ENCODE measurements at regions not wholly inside any gene's neighbourhood (a gene's known extent, or its start where the extent isn't known, plus 50 kb on each side); places are given as distances from the start of the nearest gene placed in this dataset.

DNA sequence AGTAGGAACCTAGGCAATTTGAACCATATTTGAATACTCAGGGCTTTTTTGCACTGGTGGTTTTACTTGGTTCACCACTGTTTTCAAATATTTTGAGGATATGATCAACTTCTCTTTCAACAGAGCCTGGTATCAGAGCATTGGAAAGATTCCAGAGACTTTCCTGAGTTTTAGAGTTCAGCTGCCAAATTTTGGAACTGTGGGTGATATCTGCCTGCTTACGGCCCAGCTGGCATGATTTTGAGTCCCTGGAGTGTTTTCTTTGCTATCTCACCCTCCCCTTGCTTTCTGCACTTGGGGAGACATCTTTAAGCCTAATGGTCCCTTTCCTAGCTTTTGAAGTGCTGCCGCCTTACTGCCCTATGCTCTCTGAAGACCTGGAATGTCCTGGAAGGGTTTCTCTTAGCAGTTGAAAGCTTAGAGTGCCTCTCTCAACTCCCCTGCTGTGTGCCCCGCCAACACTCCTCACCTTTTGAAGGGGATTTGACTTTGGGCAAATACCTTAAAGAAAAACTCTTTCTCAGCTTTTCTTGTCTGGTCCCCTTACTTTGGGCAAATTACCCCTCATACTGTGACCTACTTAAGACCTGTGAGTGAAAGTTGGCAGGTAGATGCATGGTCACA lies 539.1 kb downstream of the MFSD1 start:
- no peak overlapping the region for H3K4me2 ChIP-seq (ENCODE audit: low read length)
- no peaks in the 10 kb centered on the region for H4K20me1 ChIP-seq (ENCODE audit: insufficient read depth, low read length)
- BruUV-seq (replicated peaks) = no TSS peak
- H3K79me2 ChIP-seq (ENCODE audit: insufficient read depth, low read depth, low read length) = no peaks in the 10 kb centered on the region
- ChIA-PET CTCF (ENCODE audit: unreplicated experiment) (no interaction called here), POLR2A (no interaction called here)
- no peaks in the 10 kb centered on the region for H3K4me1 ChIP-seq (ENCODE audit: insufficient read depth, low read length, poor library complexity, severe bottlenecking)
- TF ChIP-seq, protein P1, sequence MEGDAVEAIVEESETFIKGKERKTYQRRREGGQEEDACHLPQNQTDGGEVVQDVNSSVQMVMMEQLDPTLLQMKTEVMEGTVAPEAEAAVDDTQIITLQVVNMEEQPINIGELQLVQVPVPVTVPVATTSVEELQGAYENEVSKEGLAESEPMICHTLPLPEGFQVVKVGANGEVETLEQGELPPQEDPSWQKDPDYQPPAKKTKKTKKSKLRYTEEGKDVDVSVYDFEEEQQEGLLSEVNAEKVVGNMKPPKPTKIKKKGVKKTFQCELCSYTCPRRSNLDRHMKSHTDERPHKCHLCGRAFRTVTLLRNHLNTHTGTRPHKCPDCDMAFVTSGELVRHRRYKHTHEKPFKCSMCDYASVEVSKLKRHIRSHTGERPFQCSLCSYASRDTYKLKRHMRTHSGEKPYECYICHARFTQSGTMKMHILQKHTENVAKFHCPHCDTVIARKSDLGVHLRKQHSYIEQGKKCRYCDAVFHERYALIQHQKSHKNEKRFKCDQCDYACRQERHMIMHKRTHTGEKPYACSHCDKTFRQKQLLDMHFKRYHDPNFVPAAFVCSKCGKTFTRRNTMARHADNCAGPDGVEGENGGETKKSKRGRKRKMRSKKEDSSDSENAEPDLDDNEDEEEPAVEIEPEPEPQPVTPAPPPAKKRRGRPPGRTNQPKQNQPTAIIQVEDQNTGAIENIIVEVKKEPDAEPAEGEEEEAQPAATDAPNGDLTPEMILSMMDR (conservative IDR thresholded peaks at IDR 0.05; ENCODE audit: low read length) = no peak
- TF ChIP-seq EZH2phosphoT487 (IDR thresholded peaks at IDR 0.05; ENCODE audit: borderline replicate concordance, low read depth, low read length) = no peak
- no peak for DNase-seq (ENCODE audit: low spot score)
- intact Hi-C loops (cut with micrococcal nuclease; ENCODE audit: unreplicated experiment) = no loop called here
- H3K9me2 ChIP-seq (ENCODE audit: insufficient read depth, low read length) = no peaks in the 10 kb centered on the region
- H3K36me3 ChIP-seq (ENCODE audit: insufficient read depth, low read length) = no peaks in the 10 kb centered on the region
- no peak overlapping the region for H2AFZ ChIP-seq (ENCODE audit: low read length)
- no peak overlapping the region for H3K4me3 ChIP-seq (ENCODE audit: low read depth, low read length, poor library complexity, severe bottlenecking)
- H3K9me3 ChIP-seq (ENCODE audit: low read length) = no peaks in the 10 kb centered on the region
- H3K27ac ChIP-seq (ENCODE audit: low read depth, low read length, poor library complexity, severe bottlenecking) = no peak overlapping the region

DNA sequence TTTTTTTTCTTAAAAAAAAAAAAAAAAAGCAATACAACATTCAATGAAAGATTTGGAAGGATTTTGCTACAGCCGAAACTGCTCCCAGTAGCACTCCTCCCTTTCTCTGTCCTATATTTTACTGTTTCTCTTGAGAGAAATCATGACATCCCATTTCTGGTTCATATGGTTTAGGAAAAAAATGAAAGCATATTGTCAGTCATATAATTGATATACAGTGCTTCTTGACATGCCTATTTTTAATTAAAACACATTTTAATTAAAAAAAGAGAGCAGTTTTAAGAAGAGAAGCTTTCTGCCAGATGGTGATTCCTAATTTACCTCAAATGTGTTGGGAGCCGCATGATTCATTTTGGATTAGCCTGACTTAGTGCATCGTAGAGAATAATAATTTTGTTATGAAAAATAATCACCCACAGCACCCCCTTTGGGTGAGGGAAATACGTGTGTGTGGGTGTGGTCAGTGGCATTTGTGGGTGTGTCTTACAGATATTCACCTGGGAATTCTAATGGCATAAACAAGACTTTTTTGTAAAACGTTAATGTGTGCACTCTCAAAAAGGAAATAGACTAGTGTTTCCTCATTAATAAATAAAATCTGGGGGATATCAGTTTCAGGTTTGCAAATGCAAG lies 544.5 kb downstream of the MFSD1 start:
- H3K4me3 ChIP-seq (ENCODE audit: low read depth, low read length, poor library complexity, severe bottlenecking) = no peak overlapping the region
- no peaks in the 10 kb centered on the region for H3K36me3 ChIP-seq (ENCODE audit: insufficient read depth, low read length)
- TF ChIP-seq EZH2phosphoT487 (IDR thresholded peaks at IDR 0.05; ENCODE audit: borderline replicate concordance, low read depth, low read length) = no peak
- TF ChIP-seq, protein P1 (conservative IDR thresholded peaks at IDR 0.05; ENCODE audit: low read length) = no peak
- CTCF ChIA-PET (ENCODE audit: unreplicated experiment) = no interaction called here
- no peak overlapping the region for H3K4me2 ChIP-seq (ENCODE audit: low read length)
- H2AFZ ChIP-seq (ENCODE audit: low read length) = no peak overlapping the region
- intact Hi-C loops (cut with micrococcal nuclease; ENCODE audit: unreplicated experiment) = no loop called here
- H4K20me1 ChIP-seq (ENCODE audit: insufficient read depth, low read length) = no peaks in the 10 kb centered on the region
- POLR2A ChIA-PET = no interaction called here
- no peaks in the 10 kb centered on the region for H3K9me2 ChIP-seq (ENCODE audit: insufficient read depth, low read length)
- H3K4me1 ChIP-seq (ENCODE audit: insufficient read depth, low read length, poor library complexity, severe bottlenecking) = no peaks in the 10 kb centered on the region
- no peaks in the 10 kb centered on the region for H3K9me3 ChIP-seq (ENCODE audit: low read length)
- H3K27ac ChIP-seq (ENCODE audit: low read depth, low read length, poor library complexity, severe bottlenecking) = no peak overlapping the region
- no TSS peak for BruUV-seq (replicated peaks)
- DNase-seq (ENCODE audit: low spot score) = no peak
- no peaks in the 10 kb centered on the region for H3K79me2 ChIP-seq (ENCODE audit: insufficient read depth, low read depth, low read length)

DNA sequence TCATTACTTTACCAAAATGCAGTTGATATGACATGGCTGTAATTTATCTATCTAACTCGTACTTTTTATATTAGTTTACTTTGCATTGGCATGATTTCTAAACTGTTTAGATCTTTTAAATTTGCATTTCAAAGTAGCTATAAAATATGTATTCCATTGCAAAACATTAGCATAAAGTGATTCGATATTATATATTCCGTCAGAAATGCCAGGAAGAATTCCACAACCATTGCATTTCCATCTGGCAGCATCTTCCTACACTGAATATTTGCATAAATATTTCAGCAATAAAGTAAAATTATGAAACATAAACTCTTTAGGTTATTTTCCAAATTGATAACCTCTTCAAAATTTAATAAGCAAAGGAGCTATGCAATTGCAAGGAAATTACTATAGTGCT lies 546.6 kb downstream of the MFSD1 start:
- Histone ChIP-seq H3K4me2 (ENCODE audit: low read length) (no peak overlapping the region), H4K20me1 (ENCODE audit: insufficient read depth, low read length) (no peaks in the 10 kb centered on the region), H2AFZ (ENCODE audit: low read length) (no peak overlapping the region), H3K9me3 (ENCODE audit: low read length) (no peaks in the 10 kb centered on the region), H3K36me3 (ENCODE audit: insufficient read depth, low read length) (no peaks in the 10 kb centered on the region), H3K27ac (ENCODE audit: low read depth, low read length, poor library complexity, severe bottlenecking) (no peak overlapping the region), H3K4me3 (ENCODE audit: low read depth, low read length, poor library complexity, severe bottlenecking) (no peak overlapping the region), H3K9me2 (ENCODE audit: insufficient read depth, low read length) (no peaks in the 10 kb centered on the region), H3K79me2 (ENCODE audit: insufficient read depth, low read depth, low read length) (no peaks in the 10 kb centered on the region), H3K4me1 (ENCODE audit: insufficient read depth, low read length, poor library complexity, severe bottlenecking) (no peaks in the 10 kb centered on the region)
- no peak for DNase-seq (ENCODE audit: low spot score)
- POLR2A ChIA-PET = no interaction called here
- CTCF ChIA-PET (ENCODE audit: unreplicated experiment) = no interaction called here
- intact Hi-C loops (cut with micrococcal nuclease; ENCODE audit: unreplicated experiment) = no loop called here
- BruUV-seq (replicated peaks) = no TSS peak
- TF ChIP-seq, protein P1 (conservative IDR thresholded peaks at IDR 0.05; ENCODE audit: low read length) = no peak
- no peak for TF ChIP-seq EZH2phosphoT487 (IDR thresholded peaks at IDR 0.05; ENCODE audit: borderline replicate concordance, low read depth, low read length)

Data from OCI-LY7 (cell line).